ACC112 (cell line): ENCODE measurements at regions not wholly inside any gene's neighbourhood (a gene's known extent, or its start where the extent isn't known, plus 50 kb on each side); places are given as distances from the start of the nearest gene placed in this dataset.

Experiments
- H2AFZ ChIP-seq: fragments of 200-600 bp; sonication (generic); one replicate; pipeline ENCODE4 v1.6.0; 2017; ENCODE audit warnings: antibody characterized with exemption, low read length; ENCODE audit not compliant: unreplicated experiment
- H3K27ac ChIP-seq: fragments of 200-600 bp; sonication (generic); 2 replicates; pipeline ENCODE4 v1.5.1; 2014; ENCODE audit warnings: low read depth, mild to moderate bottlenecking, antibody characterized with exemption, low read length, moderate library complexity
- H3K27me3 ChIP-seq: fragments of 200-600 bp; sonication (generic); 2 replicates; pipeline ENCODE4 v1.6.1; 2014; ENCODE audit warnings: mild to moderate bottlenecking, antibody characterized with exemption, low read length, moderate library complexity, mixed read lengths; ENCODE audit not compliant: insufficient read depth
- H3K36me3 ChIP-seq: fragments of 200-600 bp; sonication (generic); 2 replicates; pipeline ENCODE4 v1.6.1; 2016; ENCODE audit warnings: mild to moderate bottlenecking, antibody characterized with exemption, low read length, moderate library complexity, mixed read lengths; ENCODE audit not compliant: insufficient read depth
- H3K4me1 ChIP-seq: fragments of 200-600 bp; sonication (generic); one replicate; pipeline ENCODE4 v1.6.1; 2016; ENCODE audit warnings: low read length, mixed read lengths; ENCODE audit not compliant: insufficient read depth, unreplicated experiment, control insufficient read depth
- H3K4me3 ChIP-seq: fragments of 200-600 bp; sonication (generic); 2 replicates; pipeline ENCODE4 v1.5.1; 2014; ENCODE audit warnings: mild to moderate bottlenecking, low read depth, low read length
- H3K79me2 ChIP-seq: fragments of 200-600 bp; sonication (generic); one replicate; pipeline ENCODE4 v1.6.0; 2016; ENCODE audit warnings: low read length; ENCODE audit not compliant: control insufficient read depth, unreplicated experiment, insufficient read depth

GRCh38 chr4:175947117-175947722 lies 118.4 kb upstream of the WDR17 start:
- no peak overlapping the region for H3K27ac ChIP-seq
- peak overlapping the region; percentile 77 for H2AFZ ChIP-seq
- peak overlapping the region; percentile 38; the same call in 1 of the 2 replicates for H3K4me3 ChIP-seq
- H3K4me1 ChIP-seq = no peaks in the 10 kb centered on the region
- no peaks in the 10 kb centered on the region for H3K36me3 ChIP-seq
- peaks cover 31% of the 10 kb centered on the region for H3K27me3 ChIP-seq
- H3K79me2 ChIP-seq = no peaks in the 10 kb centered on the region

GRCh38 chr4:175951794-175952193 lies 113.8 kb upstream of the WDR17 start:
- Histone ChIP-seq H3K27ac (no peak overlapping the region), H3K4me1 (no peaks in the 10 kb centered on the region), H3K4me3 (no peak overlapping the region), H3K79me2 (no peaks in the 10 kb centered on the region), H2AFZ (no peak overlapping the region), H3K27me3 (peaks cover 31% of the 10 kb centered on the region), H3K36me3 (no peaks in the 10 kb centered on the region)

GRCh38 chr4:175953116-175953515 lies 112.5 kb upstream of the WDR17 start:
- Histone ChIP-seq H3K4me3 (no peak overlapping the region), H3K27me3 (peaks cover 28% of the 10 kb centered on the region), H3K36me3 (no peaks in the 10 kb centered on the region), H3K27ac (no peak overlapping the region), H2AFZ (no peak overlapping the region), H3K79me2 (no peaks in the 10 kb centered on the region), H3K4me1 (no peaks in the 10 kb centered on the region)

GRCh38 chr4:175953960-175954521 lies 111.6 kb upstream of the WDR17 start:
- no peak overlapping the region for H3K4me3 ChIP-seq
- no peak overlapping the region for H3K27ac ChIP-seq
- no peaks in the 10 kb centered on the region for H3K36me3 ChIP-seq
- H3K4me1 ChIP-seq = no peaks in the 10 kb centered on the region
- no peaks in the 10 kb centered on the region for H3K79me2 ChIP-seq
- H3K27me3 ChIP-seq = peaks cover 31% of the 10 kb centered on the region
- no peak overlapping the region for H2AFZ ChIP-seq

GRCh38 chr4:175954685-175955084 lies 111.0 kb upstream of the WDR17 start:
- Histone ChIP-seq H3K27me3 (peaks cover 31% of the 10 kb centered on the region), H2AFZ (no peak overlapping the region), H3K79me2 (no peaks in the 10 kb centered on the region), H3K36me3 (no peaks in the 10 kb centered on the region), H3K4me1 (no peaks in the 10 kb centered on the region), H3K4me3 (no peak overlapping the region), H3K27ac (no peak overlapping the region)

- Histone ChIP-seq H2AFZ (no peak overlapping the region), H3K4me1 (no peaks in the 10 kb centered on the region), H3K36me3 (no peaks in the 10 kb centered on the region), H3K4me3 (no peak overlapping the region), H3K27me3 (peaks cover 64% of the 10 kb centered on the region), H3K27ac (no peak overlapping the region), H3K79me2 (no peaks in the 10 kb centered on the region)
Observed at GRCh38 chr4:175961604-175962003, 104.0 kb upstream of the WDR17 start.

GRCh38 chr4:175970072-175970471 lies 95.6 kb upstream of the WDR17 start:
- Histone ChIP-seq H2AFZ (no peak overlapping the region), H3K27ac (no peak overlapping the region), H3K27me3 (peaks cover 64% of the 10 kb centered on the region), H3K4me1 (no peaks in the 10 kb centered on the region), H3K4me3 (no peak overlapping the region), H3K36me3 (no peaks in the 10 kb centered on the region), H3K79me2 (no peaks in the 10 kb centered on the region)

GRCh38 chr4:175970724-175971123 lies 94.9 kb upstream of the WDR17 start:
- peak overlapping the region; percentile 43 for H2AFZ ChIP-seq

GRCh38 chr4:175971388-175972179 lies 94.1 kb upstream of the WDR17 start:
- Histone ChIP-seq H3K4me3 (peak overlapping the region; percentile 43), H3K27me3 (peaks cover 69% of the 10 kb centered on the region), H3K4me1 (no peaks in the 10 kb centered on the region), H3K36me3 (no peaks in the 10 kb centered on the region), H2AFZ (no peak overlapping the region), H3K27ac (no peak overlapping the region), H3K79me2 (no peaks in the 10 kb centered on the region)

More at GRCh38 chr4:175970724-175971123, 94.9 kb upstream of the WDR17 start:
- Histone ChIP-seq H3K27me3 (peaks cover 66% of the 10 kb centered on the region), H3K27ac (no peak overlapping the region), H3K36me3 (no peaks in the 10 kb centered on the region), H3K4me3 (0 out of 2 replicates have a peak overlapping the region, but pooled peaks have one; percentile 34), H3K4me1 (no peaks in the 10 kb centered on the region), H3K79me2 (no peaks in the 10 kb centered on the region)

GRCh38 chr4:175973027-175973923 lies 92.4 kb upstream of the WDR17 start:
- Histone ChIP-seq H3K36me3 (no peaks in the 10 kb centered on the region), H3K4me1 (no peaks in the 10 kb centered on the region), H3K79me2 (no peaks in the 10 kb centered on the region), H2AFZ (no peak overlapping the region), H3K27ac (no peak overlapping the region), H3K4me3 (no peak overlapping the region), H3K27me3 (peaks cover 69% of the 10 kb centered on the region)
